Hematopoietic multipotent progenitor cell treated with erythropoietin and hydrocortisone succinate and interleukin-3 and kit ligand, for 4 days (in vitro differentiated cells): ENCODE measurements at regions not wholly inside any gene's neighbourhood (a gene's known extent, or its start where the extent isn't known, plus 50 kb on each side); places are given as distances from the start of the nearest gene placed in this dataset.
"Not testable (repeated sequence)": the region's sequence is repeated elsewhere in the genome, so short reads cannot be mapped to it uniquely, and the experiment has no call there.

Experiments
- DNase-seq: peaks from one replicate; pipeline ENCODE4 v3.0.0-alpha.2; 2015

- no peak for DNase-seq
Observed at GRCh38 chrX:1779626-1780025, 164.8 kb downstream of the ASMT start.

GRCh38 chrX:1781766-1782165 lies 166.9 kb downstream of the ASMT start:
- no peak for DNase-seq

- no peak for DNase-seq
Observed at GRCh38 chrX:1784773-1785172, 169.9 kb downstream of the ASMT start.

GRCh38 chrX:1788300-1788911 lies 173.5 kb downstream of the ASMT start:
- no peak for DNase-seq

- no peak for DNase-seq
Observed at GRCh38 chrX:1792636-1793035, 177.8 kb downstream of the ASMT start.

GRCh38 chrX:1794586-1794985 lies 179.7 kb downstream of the ASMT start:
- no peak for DNase-seq

- no peak for DNase-seq
Observed at GRCh38 chrX:1802912-1803311, 188.1 kb downstream of the ASMT start.

GRCh38 chrX:1803741-1804140 lies 188.9 kb downstream of the ASMT start:
- peak; percentile 21 for DNase-seq

- no peak for DNase-seq
Observed at GRCh38 chrX:1807301-1807731, 192.5 kb downstream of the ASMT start.

- no peak for DNase-seq
Observed at GRCh38 chrX:1809581-1809980, 194.7 kb downstream of the ASMT start.

- no peak for DNase-seq
Observed at GRCh38 chrX:1813809-1814208, 198.9 kb downstream of the ASMT start.

- no peak for DNase-seq
Observed at GRCh38 chrX:1815456-1816175, 200.8 kb downstream of the ASMT start.

- DNase-seq: not testable (repeated sequence)
Observed at GRCh38 chrX:1816387-1816982, 201.6 kb downstream of the ASMT start.

- DNase-seq: no peak
Observed at GRCh38 chrX:1821846-1822245, 207.0 kb downstream of the ASMT start.

- DNase-seq: no peak
Observed at GRCh38 chrX:1824855-1825254, 210.0 kb downstream of the ASMT start.

GRCh38 chrX:1833656-1834360 lies 218.9 kb downstream of the ASMT start:
- DNase-seq: no peak

- DNase-seq: no peak
Observed at GRCh38 chrX:1835056-1835455, 220.2 kb downstream of the ASMT start.

GRCh38 chrX:1836683-1837082 lies 221.8 kb downstream of the ASMT start:
- no peak for DNase-seq

GRCh38 chrX:1841746-1842145 lies 226.9 kb downstream of the ASMT start:
- no peak for DNase-seq

GRCh38 chrX:1847000-1847399 lies 232.1 kb downstream of the ASMT start:
- not testable (repeated sequence) for DNase-seq

- DNase-seq: not testable (repeated sequence)
Observed at GRCh38 chrX:1847790-1848189, 232.9 kb downstream of the ASMT start.

- no peak for DNase-seq
Observed at GRCh38 chrX:1851527-1851926, 236.7 kb downstream of the ASMT start.

- no peak for DNase-seq
Observed at GRCh38 chrX:1852082-1852481, 237.2 kb downstream of the ASMT start.

GRCh38 chrX:1853447-1853846 lies 238.6 kb downstream of the ASMT start:
- no peak for DNase-seq
